H1 (cell line): ENCODE measurements at regions not wholly inside any gene's neighbourhood (a gene's known extent, or its start where the extent isn't known, plus 50 kb on each side); places are given as distances from the start of the nearest gene placed in this dataset.

ENCODE experiments used
- CTCF ChIA-PET: fragments of 300-600 bp; sonication (Branson Sonifier 250); formaldehyde crosslinking; loops from one replicate; lab custom pipeline; 2021; ENCODE audit not compliant: partially characterized antibody; lab: Charles Lee
- POLR2A ChIA-PET: fragments of 300-600 bp; sonication (Branson Sonifier 250); formaldehyde crosslinking; loops from one replicate; lab custom pipeline; 2021; ENCODE audit warnings: inconsistent platforms; ENCODE audit not compliant: partially characterized antibody; lab: Charles Lee
- DNase-seq, 2 experiments: peaks; one replicate each; pipeline versions ENCODE4 v3.0.0 to v3.0.0-alpha.2; 2010 to 2022; ENCODE audit warnings: low spot score in 2 of 2, low read depth in 1 of 2, mixed read lengths in 1 of 2
- FAIRE-seq: peaks from 2 replicates; lab custom pipeline; 2011; peaks lifted over from hg19 to GRCh38; lab: Jason Lieb, UNC
- H2AFZ ChIP-seq: 2 replicates; pipeline ENCODE4 v1.8.1; 2012; ENCODE audit warnings: low read length, inconsistent platforms
- H2AK5ac ChIP-seq: 2 replicates; pipeline ENCODE4 v1.6.1; 2013; ENCODE audit warnings: low read depth, low read length
- H2BK120ac ChIP-seq: replicated peaks from 2 replicates; pipeline ENCODE3; 2013; ENCODE audit warnings: low read depth, low read length, inconsistent platforms
- H2BK12ac ChIP-seq: 2 replicates; pipeline ENCODE4 v1.6.1; 2013; ENCODE audit warnings: low read depth, low read length
- H2BK15ac ChIP-seq: 2 replicates; pipeline ENCODE4 v1.6.1; 2013; ENCODE audit warnings: low read length
- H2BK20ac ChIP-seq: 2 replicates; pipeline ENCODE4 v1.6.1; 2013; ENCODE audit warnings: low read length
- H2BK5ac ChIP-seq: 2 replicates; pipeline ENCODE4 v1.6.1; 2013; ENCODE audit warnings: low read depth, low read length
- H3K14ac ChIP-seq: 2 replicates; pipeline ENCODE4 v1.6.1; 2013; ENCODE audit warnings: inconsistent platforms; ENCODE audit not compliant: insufficient read length
- H3K18ac ChIP-seq: 2 replicates; pipeline ENCODE4 v1.6.1; 2013; ENCODE audit warnings: low read length; ENCODE audit errors: extremely low read depth
- H3K23ac ChIP-seq: 2 replicates; pipeline ENCODE4 v1.6.1; 2013; ENCODE audit warnings: inconsistent platforms; ENCODE audit not compliant: insufficient read length
- H3K23me2 ChIP-seq: 2 replicates; pipeline ENCODE4 v1.6.1; 2013; ENCODE audit warnings: low read depth, low read length
- H3K27ac ChIP-seq: 2 replicates; pipeline ENCODE4 v1.6.1; 2011; ENCODE audit warnings: low read depth, low read length, inconsistent platforms
- H3K27me3 ChIP-seq, 4 experiments: replicated peaks in 1 of 4; 1 replicate in 1 of 4; 2 replicates in 3 of 4; pipeline versions ENCODE4 v1.6.1 to v1.8.1; 2011 to 2013; ENCODE audit warnings: low read length in 3 of 4, mild to moderate bottlenecking in 3 of 4, inconsistent platforms in 2 of 4, mixed read lengths in 2 of 4, moderate library complexity in 1 of 4; ENCODE audit not compliant: control insufficient read depth in 3 of 4, insufficient read depth in 3 of 4; ENCODE audit errors: extremely low read depth in 1 of 4
- H3K36me3 ChIP-seq, 4 experiments: 2 replicates each; pipeline versions ENCODE4 v1.6.1 to v1.8.1; 2011 to 2013; ENCODE audit warnings: mild to moderate bottlenecking in 4 of 4, low read length in 3 of 4, moderate library complexity in 2 of 4, control low read depth in 1 of 4, inconsistent platforms in 1 of 4; ENCODE audit not compliant: insufficient read depth in 4 of 4, control insufficient read depth in 2 of 4
- H3K4ac ChIP-seq: replicated peaks from 2 replicates; pipeline ENCODE3; 2013; ENCODE audit warnings: low read length, low read depth, mixed read lengths, inconsistent platforms; ENCODE audit not compliant: insufficient read length
- H3K4me1 ChIP-seq, 4 experiments: replicated peaks in 1 of 4; 1 replicate in 1 of 4; 2 replicates in 3 of 4; pipeline versions ENCODE4 v1.6.1 to v1.8.1; 2011 to 2013; ENCODE audit warnings: low read length in 3 of 4, inconsistent platforms in 2 of 4, mixed read lengths in 1 of 4; ENCODE audit not compliant: insufficient read depth in 4 of 4, control insufficient read depth in 3 of 4
- H3K4me2 ChIP-seq, 2 experiments: 2 replicates each; pipeline versions ENCODE4 v1.6.1 to v1.8.1; 2011 to 2013; ENCODE audit warnings: low read depth in 2 of 2, low read length in 2 of 2, control low read depth in 1 of 2, inconsistent platforms in 1 of 2, mild to moderate bottlenecking in 1 of 2; ENCODE audit not compliant: insufficient read depth in 1 of 2
- H3K4me3 ChIP-seq, 4 experiments: fragments of 200-600, 300-600 bp in 1 of 4; sonication (generic), shearing (Covaris generic), sonication (Bioruptor Twin) in 1 of 4; 2 replicates each; pipeline versions ENCODE4 v1.5.1 to v1.8.1; 2011 to 2016; ENCODE audit warnings: low read length in 4 of 4, low read depth in 3 of 4, control low read depth in 2 of 4, inconsistent platforms in 2 of 4, mild to moderate bottlenecking in 2 of 4, mixed read lengths in 1 of 4, moderate library complexity in 1 of 4; ENCODE audit not compliant: insufficient read depth in 2 of 4; ENCODE audit errors: extremely low read depth in 1 of 4
- H3K56ac ChIP-seq: replicated peaks from 2 replicates; pipeline ENCODE3; 2013; ENCODE audit warnings: low read depth, mild to moderate bottlenecking, mixed read lengths, low read length, inconsistent platforms; ENCODE audit not compliant: insufficient read length
- H3K79me1 ChIP-seq: 2 replicates; pipeline ENCODE4 v1.6.1; 2013; ENCODE audit warnings: low read depth, low read length, control low read depth
- H3K79me2 ChIP-seq, 2 experiments: 2 replicates each; pipeline versions ENCODE4 v1.6.1 to v1.8.1; 2012 to 2013; ENCODE audit warnings: low read length in 2 of 2, mild to moderate bottlenecking in 2 of 2, inconsistent platforms in 1 of 2; ENCODE audit not compliant: insufficient read depth in 2 of 2, control insufficient read depth in 1 of 2
- H3K9ac ChIP-seq, 4 experiments: replicated peaks in 1 of 4; 1 replicate in 1 of 4; 2 replicates in 3 of 4; pipeline versions ENCODE4 v1.6.1 to v1.8.1; 2011 to 2013; ENCODE audit warnings: low read depth in 3 of 4, low read length in 3 of 4, control low read depth in 2 of 4, mild to moderate bottlenecking in 2 of 4, moderate library complexity in 2 of 4, inconsistent platforms in 1 of 4; ENCODE audit errors: extremely low read depth in 1 of 4
- H3K9me3 ChIP-seq, 2 experiments: 2 replicates each; pipeline versions ENCODE4 v1.6.1 to v1.8.1; 2012 to 2013; ENCODE audit warnings: mild to moderate bottlenecking in 2 of 2, moderate library complexity in 2 of 2, control low read depth in 1 of 2, inconsistent platforms in 1 of 2, low read depth in 1 of 2, low read length in 1 of 2, mixed read lengths in 1 of 2; ENCODE audit not compliant: insufficient read depth in 2 of 2
- H4K20me1 ChIP-seq, 2 experiments: replicated peaks in 1 of 2; 2 replicates each; pipeline versions ENCODE3 to v1.8.1; 2011 to 2013; ENCODE audit warnings: inconsistent platforms in 2 of 2, low read length in 2 of 2, mild to moderate bottlenecking in 1 of 2; ENCODE audit not compliant: insufficient read depth in 2 of 2, control insufficient read depth in 1 of 2
- H4K5ac ChIP-seq: 2 replicates; pipeline ENCODE4 v1.6.1; 2013; ENCODE audit warnings: low read length, low read depth, mixed read lengths, inconsistent platforms; ENCODE audit not compliant: insufficient read length
- H4K8ac ChIP-seq: 2 replicates; pipeline ENCODE4 v1.8.0; 2013; ENCODE audit warnings: mild to moderate bottlenecking, moderate library complexity, low read length, inconsistent platforms; ENCODE audit not compliant: insufficient read depth; ENCODE audit errors: extremely low read depth
- H4K91ac ChIP-seq: replicated peaks from 2 replicates; pipeline ENCODE3; 2013; ENCODE audit warnings: low read length, mixed read lengths, inconsistent platforms; ENCODE audit not compliant: insufficient read length
- ASH2L ChIP-seq: fragments of 200-600, 300-600 bp; sonication (generic); IDR thresholded peaks from one replicate; pipeline ENCODE4 v1.7.1; 2017; ENCODE audit warnings: low read length
- CEBPB ChIP-seq: IDR thresholded peaks from 2 replicates; pipeline ENCODE4 v1.6.1; 2012; ENCODE audit warnings: low read depth, low read length
- KDM5A ChIP-seq: fragments of 200-600 bp; IDR thresholded peaks from 2 replicates; pipeline ENCODE4 v1.7.1; 2012; ENCODE audit warnings: mild to moderate bottlenecking, low read length, inconsistent platforms, mixed read lengths
- TBP ChIP-seq: IDR thresholded peaks from 2 replicates; pipeline ENCODE4 v1.6.1; 2011; ENCODE audit warnings: low read depth, low read length, improper control_type of control experiment
- WGBS, 2 experiments: shearing (Covaris generic) in 1 of 2; methylation state at CpG; one replicate each; pipeline versions ENCODE4 v1.1.6 to v1.1.7; 2013 to 2015; ENCODE audit warnings: low lambda C conversion rate in 2 of 2, mixed read lengths in 2 of 2, inconsistent platforms in 1 of 2, low coverage in 1 of 2, missing lambda C conversion rate in 1 of 2; ENCODE audit not compliant: insufficient replicate concordance in 2 of 2, insufficient coverage in 1 of 2, insufficient read length in 1 of 2; ENCODE audit errors: extremely low coverage in 1 of 2, missing lambda C conversion rate in 1 of 2; 5-methylcytosine and 5-hydroxymethylcytosine counted together

GRCh38 chr1:189121941-189122340 lies 1355.7 kb downstream of the BRINP3 start:
- 96% methylated on average over 2 of the region's 2 CpGs; no CpG with 5 or more reads in 1 of the 2 experiments for WGBS, 2 experiments
- H2AK5ac ChIP-seq, result no peak overlapping the region
- no peaks in the 10 kb centered on the region for H3K79me2 ChIP-seq
- H2BK12ac ChIP-seq, result no peak overlapping the region
- no peak overlapping the region for H3K4me2 ChIP-seq
- H4K20me1 ChIP-seq, result no peaks in the 10 kb centered on the region
- H3K36me3 ChIP-seq, result no peaks in the 10 kb centered on the region
- POLR2A ChIA-PET, result no interaction called here
- H3K14ac ChIP-seq, result no peak overlapping the region
- no peaks in the 10 kb centered on the region; a peak in 1 of 4 replicates for H3K9me3 ChIP-seq
- H2AFZ ChIP-seq, result no peak overlapping the region
- H3K9ac ChIP-seq, result no peak overlapping the region
- FAIRE-seq (no peak), DNase-seq (no peak)
- no peak overlapping the region for H2BK15ac ChIP-seq
- H3K27ac ChIP-seq, result no peak overlapping the region
- no peak overlapping the region for H3K18ac ChIP-seq
- no peak for TF ChIP-seq TBP
- no peak for TF ChIP-seq KDM5A
- no peak for TF ChIP-seq CEBPB
- no peak for TF ChIP-seq ASH2L
- no peak overlapping the region for H3K4me3 ChIP-seq
- H2BK20ac ChIP-seq, result no peak overlapping the region
- H3K79me1 ChIP-seq, result no peaks in the 10 kb centered on the region
- H4K8ac ChIP-seq, result no peak overlapping the region
- no peaks in the 10 kb centered on the region for H3K4me1 ChIP-seq
- H3K56ac ChIP-seq, result no peak overlapping the region
- no peak overlapping the region for H2BK120ac ChIP-seq
- H3K27me3 ChIP-seq, result no peaks in the 10 kb centered on the region
- H4K5ac ChIP-seq, result no peak overlapping the region
- no peak overlapping the region for H3K4ac ChIP-seq
- no peak overlapping the region for H2BK5ac ChIP-seq
- no peak overlapping the region for H3K23ac ChIP-seq
- CTCF ChIA-PET, result no interaction called here
- H4K91ac ChIP-seq, result no peak overlapping the region
- no peaks in the 10 kb centered on the region for H3K23me2 ChIP-seq
